BJ (cell line): ENCODE measurements at regions not wholly inside any gene's neighbourhood (a gene's known extent, or its start where the extent isn't known, plus 50 kb on each side); places are given as distances from the start of the nearest gene placed in this dataset.

Source experiments
- CTCF ChIA-PET: fragments of 350-600 bp; formaldehyde crosslinking; extraction: SDS; loops from one replicate; lab custom pipeline; 2021; ENCODE audit warnings: antibody characterized with exemption, inconsistent platforms; lab: Yijun Ruan, JAX
- POLR2A ChIA-PET: fragments of 300-600 bp; sonication (Branson Sonifier 250); formaldehyde crosslinking; extraction: SDS; loops from one replicate; lab custom pipeline; 2021; ENCODE audit warnings: antibody characterized with exemption; lab: Charles Lee
- DNase-seq: peaks from one replicate; pipeline ENCODE4 v3.0.0-alpha.2; 2011; ENCODE audit warnings: low read depth
- H3K27me3 ChIP-seq: 2 replicates; pipeline ENCODE4 v1.6.0; 2011; ENCODE audit warnings: low read length; ENCODE audit not compliant: control insufficient read depth, insufficient read depth
- H3K36me3 ChIP-seq: 2 replicates; pipeline ENCODE4 v1.5.1; 2011; ENCODE audit warnings: low read length; ENCODE audit not compliant: control insufficient read depth, insufficient read depth
- H3K4me3 ChIP-seq: 2 replicates; pipeline ENCODE4 v1.5.1; 2011; ENCODE audit warnings: low read depth, mild to moderate bottlenecking, control low read depth, low read length
- CTCF ChIP-seq: IDR thresholded peaks from 2 replicates; pipeline ENCODE4 v1.5.1; 2011; ENCODE audit warnings: low read depth, mild to moderate bottlenecking, control low read depth, inconsistent platforms, low read length, moderate library complexity; ENCODE audit not compliant: insufficient read depth

- no peak for DNase-seq
- TF ChIP-seq CTCF = no peak
- H3K4me3 ChIP-seq = no peak overlapping the region
- no peaks in the 10 kb centered on the region for H3K36me3 ChIP-seq
- CTCF ChIA-PET = no interaction called here
- POLR2A ChIA-PET = no interaction called here
- H3K27me3 ChIP-seq = no peaks in the 10 kb centered on the region
Measured at GRCh38 chr12:23303821-23304220, 645.6 kb downstream of the SOX5 start.

- DNase-seq = no peak
- Histone ChIP-seq H3K36me3 (no peaks in the 10 kb centered on the region), H3K27me3 (no peaks in the 10 kb centered on the region), H3K4me3 (no peak overlapping the region)
- POLR2A ChIA-PET = no interaction called here
- CTCF ChIA-PET = no interaction called here
- no peak for TF ChIP-seq CTCF
Measured at GRCh38 chr12:23333938-23334337, 615.5 kb downstream of the SOX5 start.

GRCh38 chr12:23335593-23335992 is 613.9 kb downstream of the SOX5 start:
- POLR2A ChIA-PET = no interaction called here

GRCh38 chr12:23337213-23337612 is 612.3 kb downstream of the SOX5 start:
- no peaks in the 10 kb centered on the region for H3K36me3 ChIP-seq
- TF ChIP-seq CTCF = no peak
- ChIA-PET POLR2A (no interaction called here), CTCF (no interaction called here)
- no peak overlapping the region for H3K4me3 ChIP-seq
- no peak for DNase-seq
- H3K27me3 ChIP-seq = no peaks in the 10 kb centered on the region

More at GRCh38 chr12:23335593-23335992, 613.9 kb downstream of the SOX5 start:
- TF ChIP-seq CTCF = no peak
- H3K4me3 ChIP-seq = no peak overlapping the region
- no peaks in the 10 kb centered on the region for H3K27me3 ChIP-seq
- CTCF ChIA-PET = no interaction called here
- no peaks in the 10 kb centered on the region for H3K36me3 ChIP-seq
- DNase-seq = no peak

GRCh38 chr12:23340351-23340750 is 609.1 kb downstream of the SOX5 start:
- Histone ChIP-seq H3K4me3 (no peak overlapping the region), H3K36me3 (no peaks in the 10 kb centered on the region), H3K27me3 (no peaks in the 10 kb centered on the region)
- ChIA-PET CTCF (no interaction called here), POLR2A (no interaction called here)
- no peak for DNase-seq
- TF ChIP-seq CTCF = no peak
